G401 (cell line): ENCODE measurements at regions not wholly inside any gene's neighbourhood (a gene's known extent, or its start where the extent isn't known, plus 50 kb on each side); places are given as distances from the start of the nearest gene placed in this dataset.
A peak's percentile ranks its signal among the peaks of the same experiment; 100 is the strongest.
"Not testable (repeated sequence)": the region's sequence is repeated elsewhere in the genome, so short reads cannot be mapped to it uniquely, and the experiment has no call there.

Source experiments
- DNase-seq: peaks from one replicate; pipeline ENCODE4 v3.0.0-alpha.2; 2015; ENCODE audit warnings: low spot score
- in situ Hi-C: cut with HindIII; loops from 2 replicates; pipeline ENCODE4 v1.10.0; 2016; ENCODE audit warnings: low sequenced_read_pairs, mixed read lengths

GRCh38 chr7:81003326-81003725 is 84.5 kb upstream of the SEMA3C start:
- in situ Hi-C loops = no loop called here
- peak; percentile 56 for DNase-seq

GRCh38 chr7:81002421-81002820 is 83.6 kb upstream of the SEMA3C start:
- DNase-seq = peak; percentile 78
- in situ Hi-C loops = no loop called here

GRCh38 chr7:80999771-81000170 is 80.9 kb upstream of the SEMA3C start:
- in situ Hi-C loops = no loop called here
- DNase-seq = no peak

- peak; percentile 12 for DNase-seq
- in situ Hi-C loops = no loop called here
Observed at GRCh38 chr7:80999100-80999499, 80.2 kb upstream of the SEMA3C start.

GRCh38 chr7:80997841-80998240 is 79.0 kb upstream of the SEMA3C start:
- peak; percentile 91 for DNase-seq
- in situ Hi-C loops = no loop called here

- in situ Hi-C loops = not testable (repeated sequence)
Observed at GRCh38 chr7:80996236-80996635, 77.4 kb upstream of the SEMA3C start.

GRCh38 chr7:80991654-80992053 is 72.8 kb upstream of the SEMA3C start:
- in situ Hi-C loops = no loop called here
- DNase-seq = no peak

More at GRCh38 chr7:80996236-80996635, 77.4 kb upstream of the SEMA3C start:
- not testable (repeated sequence) for DNase-seq

- in situ Hi-C loops = no loop called here
- no peak for DNase-seq
Observed at GRCh38 chr7:80984619-80985018, 65.8 kb upstream of the SEMA3C start.

- in situ Hi-C loops = no loop called here
- DNase-seq = no peak
Observed at GRCh38 chr7:80981405-80981804, 62.6 kb upstream of the SEMA3C start.

- in situ Hi-C loops = no loop called here
- no peak for DNase-seq
Observed at GRCh38 chr7:80977751-80978150, 58.9 kb upstream of the SEMA3C start.

GRCh38 chr7:80974396-80975358 is 55.8 kb upstream of the SEMA3C start:
- DNase-seq = peak; percentile 59
- in situ Hi-C loops = no loop called here

- in situ Hi-C loops = no loop called here
- no peak for DNase-seq
Observed at GRCh38 chr7:80971225-80971624, 52.4 kb upstream of the SEMA3C start.
